ENCODE measurements at regions not wholly inside any gene's neighbourhood (a gene's known extent, or its start where the extent isn't known, plus 50 kb on each side); places are given as distances from the start of the nearest gene placed in this dataset.

GRCh38 chr12:91972896-91973295 lies 172.8 kb downstream of the BTG1 start:
- Mint-ChIP-seq H3K27me3 (ENCODE audit: insufficient read depth, unreplicated experiment) (no peaks in the 10 kb centered on the region), H3K27ac (ENCODE audit: unreplicated experiment) (no peak overlapping the region), H3K4me3 (ENCODE audit: unreplicated experiment) (no peak overlapping the region), H3K36me3 (ENCODE audit: insufficient read depth, unreplicated experiment) (no peaks in the 10 kb centered on the region), H3K4me1 (ENCODE audit: low read depth, unreplicated experiment) (peaks cover 2% of the 10 kb centered on the region), H3K9me3 (ENCODE audit: unreplicated experiment) (peaks cover 22% of the 10 kb centered on the region)
- intact Hi-C loops (cut with micrococcal nuclease; ENCODE audit: unreplicated experiment), result no loop called here
- BruUV-seq (replicated peaks), result no TSS peak
- Histone ChIP-seq H3K36me3 (ENCODE audit: control insufficient read depth, insufficient read depth, low read length) (no peaks in the 10 kb centered on the region), H3K4me3 (ENCODE audit: low read depth, low read length) (no peak overlapping the region), H3K27me3 (replicated peaks; ENCODE audit: control insufficient read depth, insufficient read depth, low read length) (no peaks in the 10 kb centered on the region), H3K9me3 (0 out of 2 replicates have a peak, but pooled peaks cover 5% of the 10 kb centered on the region), H3K4me1 (peaks cover 3% of the 10 kb centered on the region; the same call in 1 of the 2 replicates)
- TF ChIP-seq CTCF (IDR thresholded peaks at IDR 0.05; ENCODE audit: insufficient read depth in 1 of 2, low read depth in 1 of 2, low read length in 1 of 2, severe bottlenecking in 1 of 2, unreplicated experiment in 1 of 2), result no peak
- DNase-seq, result no peak
- CTCF ChIA-PET, result no interaction called here
- POLR2A ChIA-PET, result no interaction called here

- Mint-ChIP-seq H3K27ac (ENCODE audit: unreplicated experiment) (no peak overlapping the region), H3K27me3 (ENCODE audit: insufficient read depth, unreplicated experiment) (no peaks in the 10 kb centered on the region), H3K36me3 (ENCODE audit: insufficient read depth, unreplicated experiment) (no peaks in the 10 kb centered on the region), H3K4me1 (ENCODE audit: low read depth, unreplicated experiment) (peaks cover 7% of the 10 kb centered on the region), H3K4me3 (ENCODE audit: unreplicated experiment) (no peak overlapping the region), H3K9me3 (ENCODE audit: unreplicated experiment) (peaks cover 13% of the 10 kb centered on the region)
- DNase-seq, result no peak
- CTCF ChIA-PET, result no interaction called here
- no TSS peak for BruUV-seq (replicated peaks)
- 0 out of 2 replicates have a peak, but pooled peaks cover 5% of the 10 kb centered on the region for H3K9me3 ChIP-seq
- intact Hi-C loops (cut with micrococcal nuclease; ENCODE audit: unreplicated experiment), result no loop called here
- no peaks in the 10 kb centered on the region for H3K36me3 ChIP-seq (ENCODE audit: control insufficient read depth, insufficient read depth, low read length)
- no peaks in the 10 kb centered on the region for H3K27me3 ChIP-seq (replicated peaks; ENCODE audit: control insufficient read depth, insufficient read depth, low read length)
- H3K4me3 ChIP-seq (ENCODE audit: low read depth, low read length), result no peak overlapping the region
- TF ChIP-seq CTCF (IDR thresholded peaks at IDR 0.05; ENCODE audit: insufficient read depth in 1 of 2, low read depth in 1 of 2, low read length in 1 of 2, severe bottlenecking in 1 of 2, unreplicated experiment in 1 of 2), result no peak
- POLR2A ChIA-PET, result no interaction called here
- peaks cover 3% of the 10 kb centered on the region; the same call in 1 of the 2 replicates for H3K4me1 ChIP-seq
These were observed 176.9 kb downstream of the BTG1 start for GRCh38 chr12:91968777-91969171.

GRCh38 chr12:91968076-91968776 lies 177.4 kb downstream of the BTG1 start:
- Mint-ChIP-seq H3K27ac (ENCODE audit: unreplicated experiment) (no peak overlapping the region), H3K4me1 (ENCODE audit: low read depth, unreplicated experiment) (peaks cover 7% of the 10 kb centered on the region), H3K9me3 (ENCODE audit: unreplicated experiment) (peaks cover 13% of the 10 kb centered on the region), H3K27me3 (ENCODE audit: insufficient read depth, unreplicated experiment) (no peaks in the 10 kb centered on the region), H3K36me3 (ENCODE audit: insufficient read depth, unreplicated experiment) (no peaks in the 10 kb centered on the region), H3K4me3 (ENCODE audit: unreplicated experiment) (no peak overlapping the region)
- intact Hi-C loops (cut with micrococcal nuclease; ENCODE audit: unreplicated experiment), result no loop called here
- no peaks in the 10 kb centered on the region for H3K27me3 ChIP-seq (replicated peaks; ENCODE audit: control insufficient read depth, insufficient read depth, low read length)
- CTCF ChIA-PET, result no interaction called here
- no peaks in the 10 kb centered on the region for H3K36me3 ChIP-seq (ENCODE audit: control insufficient read depth, insufficient read depth, low read length)
- POLR2A ChIA-PET, result no interaction called here
- no peak overlapping the region for H3K4me3 ChIP-seq (ENCODE audit: low read depth, low read length)
- no TSS peak for BruUV-seq (replicated peaks)
- no peak for DNase-seq
- H3K4me1 ChIP-seq, result peaks cover 3% of the 10 kb centered on the region; the same call in 1 of the 2 replicates
- no peak for TF ChIP-seq CTCF (IDR thresholded peaks at IDR 0.05; ENCODE audit: insufficient read depth in 1 of 2, low read depth in 1 of 2, low read length in 1 of 2, severe bottlenecking in 1 of 2, unreplicated experiment in 1 of 2)
- 0 out of 2 replicates have a peak, but pooled peaks cover 5% of the 10 kb centered on the region for H3K9me3 ChIP-seq
